WTC11 (cell line): ENCODE measurements at regions not wholly inside any gene's neighbourhood (a gene's known extent, or its start where the extent isn't known, plus 50 kb on each side); places are given as distances from the start of the nearest gene placed in this dataset.

Experiments
- ATAC-seq: fragments of 200-7000 bp; cut with Tn5 transposase; 2 replicates; pipeline ENCODE4 v1.10.0; 2021; ENCODE audit warnings: mild to moderate bottlenecking, moderate library complexity
- CTCF ChIA-PET: fragments of 300-600 bp; sonication (Branson Sonifier 250); formaldehyde crosslinking; loops from one replicate; lab custom pipeline; 2021; ENCODE audit warnings: antibody characterized with exemption; lab: Charles Lee
- POLR2A ChIA-PET: fragments of 350-600 bp; sonication (Branson Sonifier 250); formaldehyde crosslinking; loops from one replicate; lab custom pipeline; 2021; ENCODE audit warnings: antibody characterized with exemption; lab: Charles Lee
- DNase-seq: peaks from one replicate; pipeline ENCODE4 v3.0.0; 2021; ENCODE audit warnings: low spot score
- H3K27ac Mint-ChIP-seq: 2 replicates; pipeline ENCODE4 v1.8.0; 2021; ENCODE audit warnings: mixed read lengths
- H3K27me3 Mint-ChIP-seq: 2 replicates; pipeline ENCODE4 v1.8.0; 2021; ENCODE audit warnings: low read depth, mild to moderate bottlenecking, moderate library complexity, mixed read lengths
- H3K36me3 Mint-ChIP-seq: 2 replicates; pipeline ENCODE4 v1.8.0; 2021; ENCODE audit warnings: mixed read lengths
- H3K4me1 Mint-ChIP-seq: 2 replicates; pipeline ENCODE4 v1.8.0; 2022; ENCODE audit warnings: mixed read lengths
- H3K4me3 Mint-ChIP-seq: 2 replicates; pipeline ENCODE4 v1.8.0; 2021; ENCODE audit warnings: mild to moderate bottlenecking, moderate library complexity, mixed read lengths
- H3K9me3 Mint-ChIP-seq: 2 replicates; pipeline ENCODE4 v1.8.0; 2021; ENCODE audit warnings: mixed read lengths
- ELF4 ChIP-seq: sonication (generic); formaldehyde crosslinking; IDR thresholded peaks from 2 replicates; pipeline ENCODE4 v1.8.1; 2022; ENCODE audit warnings: low read depth, mild to moderate bottlenecking, moderate library complexity, missing genetic modification reagents
- EMX1 ChIP-seq: fragments of 250-450 bp; sonication (Bioruptor Pico); IDR thresholded peaks from 2 replicates; pipeline ENCODE4 v1.8.0; 2021; ENCODE audit warnings: mild to moderate bottlenecking
- FOXK1 ChIP-seq: sonication (generic); formaldehyde crosslinking; IDR thresholded peaks from 2 replicates; pipeline ENCODE4 v1.8.0; 2022; ENCODE audit warnings: mild to moderate bottlenecking, moderate library complexity, missing genetic modification reagents
- GABPB1 ChIP-seq: sonication (generic); formaldehyde crosslinking; IDR thresholded peaks from 2 replicates; pipeline ENCODE4 v1.8.1; 2023; ENCODE audit warnings: mild to moderate bottlenecking, missing genetic modification reagents
- MXD4 ChIP-seq: fragments of 250-450 bp; sonication (Bioruptor Pico); IDR thresholded peaks from 2 replicates; pipeline ENCODE4 v1.8.0; 2021; ENCODE audit warnings: mild to moderate bottlenecking, moderate library complexity, borderline replicate concordance
- OVOL2 ChIP-seq: fragments of 250-450 bp; sonication (Bioruptor Pico); IDR thresholded peaks from 2 replicates; pipeline ENCODE4 v1.9.0; 2021; ENCODE audit warnings: mild to moderate bottlenecking, borderline replicate concordance
- ZNF138 ChIP-seq: sonication (generic); formaldehyde crosslinking; conservative IDR thresholded peaks from 2 replicates; pipeline ENCODE4 v1.8.1; 2022; ENCODE audit warnings: mild to moderate bottlenecking, moderate library complexity, missing genetic modification reagents
- ZNF232 ChIP-seq: sonication (generic); formaldehyde crosslinking; IDR thresholded peaks from 2 replicates; pipeline ENCODE4 v1.8.0; 2022; ENCODE audit warnings: mild to moderate bottlenecking, missing genetic modification reagents
- ZNF396 ChIP-seq: fragments of 250-450 bp; sonication (Bioruptor Pico); IDR thresholded peaks from 2 replicates; pipeline ENCODE4 v1.8.0; 2021; ENCODE audit warnings: mild to moderate bottlenecking, moderate library complexity, borderline replicate concordance
- TF ChIP-seq, protein P1 (sequence below): sonication (generic); formaldehyde crosslinking; IDR thresholded peaks from 2 replicates; pipeline ENCODE4 v1.8.1; 2022; ENCODE audit warnings: low read depth, mild to moderate bottlenecking, moderate library complexity, missing genetic modification reagents, borderline replicate concordance
- TF ChIP-seq, protein P2 (sequence below): sonication (generic); formaldehyde crosslinking; IDR thresholded peaks from 2 replicates; pipeline ENCODE4 v1.8.1; 2023; ENCODE audit warnings: mild to moderate bottlenecking, moderate library complexity, missing genetic modification reagents
- TF ChIP-seq, protein P3 (sequence below): sonication (generic); formaldehyde crosslinking; conservative IDR thresholded peaks from 2 replicates; pipeline ENCODE4 v1.8.1; 2023; ENCODE audit warnings: mild to moderate bottlenecking, low read depth, missing genetic modification reagents, moderate library complexity
- TF ChIP-seq, protein P4 (sequence below): sonication (generic); formaldehyde crosslinking; IDR thresholded peaks from 2 replicates; pipeline ENCODE4 v1.8.1; 2022; ENCODE audit warnings: missing genetic modification reagents, borderline replicate concordance
- TF ChIP-seq, protein P5 (sequence below): sonication (generic); formaldehyde crosslinking; IDR thresholded peaks from 2 replicates; pipeline ENCODE4 v1.8.0; 2023; ENCODE audit warnings: mild to moderate bottlenecking, missing genetic modification reagents
- TF ChIP-seq, protein P6 (sequence below): sonication (generic); formaldehyde crosslinking; conservative IDR thresholded peaks from 2 replicates; pipeline ENCODE4 v1.8.1; 2022; ENCODE audit warnings: mild to moderate bottlenecking, missing genetic modification reagents
- TF ChIP-seq, protein P7 (sequence below): sonication (generic); formaldehyde crosslinking; IDR thresholded peaks from 2 replicates; pipeline ENCODE4 v1.8.0; 2022; ENCODE audit warnings: mild to moderate bottlenecking, missing genetic modification reagents
- TF ChIP-seq, protein P8 (sequence below): sonication (generic); formaldehyde crosslinking; IDR thresholded peaks from 2 replicates; pipeline ENCODE4 v1.8.1; 2023; ENCODE audit warnings: mild to moderate bottlenecking, missing genetic modification reagents, borderline replicate concordance
- TF ChIP-seq, protein P9 (sequence below): sonication (generic); formaldehyde crosslinking; IDR thresholded peaks from 2 replicates; pipeline ENCODE4 v1.8.0; 2022; ENCODE audit warnings: mild to moderate bottlenecking, missing genetic modification reagents

DNA sequence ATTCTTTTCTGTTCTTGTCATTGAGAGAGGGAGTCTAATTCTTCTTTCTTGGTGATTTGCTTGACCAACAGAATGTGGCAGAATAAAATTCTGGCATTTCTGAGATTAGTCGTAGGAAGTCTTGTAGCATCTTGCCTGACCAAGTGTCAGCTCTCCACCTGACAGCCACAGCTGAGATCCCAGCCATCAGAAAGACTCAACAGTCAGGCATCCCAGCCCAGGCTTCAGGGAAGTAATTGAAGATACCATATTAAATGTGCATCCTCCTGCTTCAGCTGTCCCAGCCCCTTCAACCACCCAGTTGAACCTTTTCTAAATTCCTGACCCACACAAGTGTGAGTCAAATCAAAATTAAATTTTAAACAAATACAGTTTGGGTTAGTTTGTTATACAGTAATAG is 208.3 kb downstream of the PIK3C3 start (continued):
- TF ChIP-seq, protein P1, sequence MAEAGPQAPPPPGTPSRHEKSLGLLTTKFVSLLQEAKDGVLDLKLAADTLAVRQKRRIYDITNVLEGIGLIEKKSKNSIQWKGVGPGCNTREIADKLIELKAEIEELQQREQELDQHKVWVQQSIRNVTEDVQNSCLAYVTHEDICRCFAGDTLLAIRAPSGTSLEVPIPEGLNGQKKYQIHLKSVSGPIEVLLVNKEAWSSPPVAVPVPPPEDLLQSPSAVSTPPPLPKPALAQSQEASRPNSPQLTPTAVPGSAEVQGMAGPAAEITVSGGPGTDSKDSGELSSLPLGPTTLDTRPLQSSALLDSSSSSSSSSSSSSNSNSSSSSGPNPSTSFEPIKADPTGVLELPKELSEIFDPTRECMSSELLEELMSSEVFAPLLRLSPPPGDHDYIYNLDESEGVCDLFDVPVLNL (CRISPR knock-in tag), result no peak
- TF ChIP-seq, protein P2, sequence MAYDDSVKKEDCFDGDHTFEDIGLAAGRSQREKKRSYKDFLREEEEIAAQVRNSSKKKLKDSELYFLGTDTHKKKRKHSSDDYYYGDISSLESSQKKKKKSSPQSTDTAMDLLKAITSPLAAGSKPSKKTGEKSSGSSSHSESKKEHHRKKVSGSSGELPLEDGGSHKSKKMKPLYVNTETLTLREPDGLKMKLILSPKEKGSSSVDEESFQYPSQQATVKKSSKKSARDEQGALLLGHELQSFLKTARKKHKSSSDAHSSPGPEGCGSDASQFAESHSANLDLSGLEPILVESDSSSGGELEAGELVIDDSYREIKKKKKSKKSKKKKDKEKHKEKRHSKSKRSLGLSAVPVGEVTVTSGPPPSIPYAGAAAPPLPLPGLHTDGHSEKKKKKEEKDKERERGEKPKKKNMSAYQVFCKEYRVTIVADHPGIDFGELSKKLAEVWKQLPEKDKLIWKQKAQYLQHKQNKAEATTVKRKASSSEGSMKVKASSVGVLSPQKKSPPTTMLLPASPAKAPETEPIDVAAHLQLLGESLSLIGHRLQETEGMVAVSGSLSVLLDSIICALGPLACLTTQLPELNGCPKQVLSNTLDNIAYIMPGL, result no peak
- no peak for TF ChIP-seq OVOL2 (CRISPR knock-in tag)
- TF ChIP-seq ZNF396 (CRISPR knock-in tag), result no peak
- TF ChIP-seq ELF4, result no peak
- no peak for TF ChIP-seq GABPB1 (CRISPR knock-in tag)
- no peak for TF ChIP-seq FOXK1 (CRISPR knock-in tag)
- no peak for TF ChIP-seq EMX1
- TF ChIP-seq, all 79 proteins: peak for 0

DNA sequence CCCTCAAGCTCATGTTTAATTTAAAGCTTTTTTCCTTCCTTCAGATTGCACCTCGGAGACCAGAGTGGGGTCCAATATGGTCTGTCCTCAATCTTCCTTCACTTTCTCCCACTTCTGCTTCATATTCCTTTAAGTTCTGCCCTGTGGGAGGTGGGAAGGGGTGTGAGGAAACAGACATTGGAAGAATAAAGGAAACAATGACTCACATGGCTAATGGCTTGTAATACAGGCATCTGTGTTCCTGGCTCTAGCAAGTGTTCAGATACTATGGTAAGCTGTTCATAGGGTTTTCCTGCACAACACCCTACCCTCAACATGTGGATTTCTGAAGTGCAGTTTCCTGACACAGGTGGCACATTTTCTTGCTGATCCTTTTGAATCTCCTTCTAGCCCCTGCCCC is 209.5 kb downstream of the PIK3C3 start:
- no peak for ATAC-seq
- TF ChIP-seq ZNF232, result no peak
- TF ChIP-seq, protein P3, sequence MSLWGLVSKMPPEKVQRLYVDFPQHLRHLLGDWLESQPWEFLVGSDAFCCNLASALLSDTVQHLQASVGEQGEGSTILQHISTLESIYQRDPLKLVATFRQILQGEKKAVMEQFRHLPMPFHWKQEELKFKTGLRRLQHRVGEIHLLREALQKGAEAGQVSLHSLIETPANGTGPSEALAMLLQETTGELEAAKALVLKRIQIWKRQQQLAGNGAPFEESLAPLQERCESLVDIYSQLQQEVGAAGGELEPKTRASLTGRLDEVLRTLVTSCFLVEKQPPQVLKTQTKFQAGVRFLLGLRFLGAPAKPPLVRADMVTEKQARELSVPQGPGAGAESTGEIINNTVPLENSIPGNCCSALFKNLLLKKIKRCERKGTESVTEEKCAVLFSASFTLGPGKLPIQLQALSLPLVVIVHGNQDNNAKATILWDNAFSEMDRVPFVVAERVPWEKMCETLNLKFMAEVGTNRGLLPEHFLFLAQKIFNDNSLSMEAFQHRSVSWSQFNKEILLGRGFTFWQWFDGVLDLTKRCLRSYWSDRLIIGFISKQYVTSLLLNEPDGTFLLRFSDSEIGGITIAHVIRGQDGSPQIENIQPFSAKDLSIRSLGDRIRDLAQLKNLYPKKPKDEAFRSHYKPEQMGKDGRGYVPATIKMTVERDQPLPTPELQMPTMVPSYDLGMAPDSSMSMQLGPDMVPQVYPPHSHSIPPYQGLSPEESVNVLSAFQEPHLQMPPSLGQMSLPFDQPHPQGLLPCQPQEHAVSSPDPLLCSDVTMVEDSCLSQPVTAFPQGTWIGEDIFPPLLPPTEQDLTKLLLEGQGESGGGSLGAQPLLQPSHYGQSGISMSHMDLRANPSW (CRISPR knock-in tag), result no peak
- TF ChIP-seq, protein P4, sequence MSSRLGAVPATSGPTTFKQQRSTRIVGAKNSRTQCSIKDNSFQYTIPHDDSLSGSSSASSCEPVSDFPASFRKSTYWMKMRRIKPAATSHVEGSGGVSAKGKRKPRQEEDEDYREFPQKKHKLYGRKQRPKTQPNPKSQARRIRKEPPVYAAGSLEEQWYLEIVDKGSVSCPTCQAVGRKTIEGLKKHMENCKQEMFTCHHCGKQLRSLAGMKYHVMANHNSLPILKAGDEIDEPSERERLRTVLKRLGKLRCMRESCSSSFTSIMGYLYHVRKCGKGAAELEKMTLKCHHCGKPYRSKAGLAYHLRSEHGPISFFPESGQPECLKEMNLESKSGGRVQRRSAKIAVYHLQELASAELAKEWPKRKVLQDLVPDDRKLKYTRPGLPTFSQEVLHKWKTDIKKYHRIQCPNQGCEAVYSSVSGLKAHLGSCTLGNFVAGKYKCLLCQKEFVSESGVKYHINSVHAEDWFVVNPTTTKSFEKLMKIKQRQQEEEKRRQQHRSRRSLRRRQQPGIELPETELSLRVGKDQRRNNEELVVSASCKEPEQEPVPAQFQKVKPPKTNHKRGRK (CRISPR knock-in tag), result no peak
- TF ChIP-seq, protein P1 (CRISPR knock-in tag), result no peak
- TF ChIP-seq, protein P5, sequence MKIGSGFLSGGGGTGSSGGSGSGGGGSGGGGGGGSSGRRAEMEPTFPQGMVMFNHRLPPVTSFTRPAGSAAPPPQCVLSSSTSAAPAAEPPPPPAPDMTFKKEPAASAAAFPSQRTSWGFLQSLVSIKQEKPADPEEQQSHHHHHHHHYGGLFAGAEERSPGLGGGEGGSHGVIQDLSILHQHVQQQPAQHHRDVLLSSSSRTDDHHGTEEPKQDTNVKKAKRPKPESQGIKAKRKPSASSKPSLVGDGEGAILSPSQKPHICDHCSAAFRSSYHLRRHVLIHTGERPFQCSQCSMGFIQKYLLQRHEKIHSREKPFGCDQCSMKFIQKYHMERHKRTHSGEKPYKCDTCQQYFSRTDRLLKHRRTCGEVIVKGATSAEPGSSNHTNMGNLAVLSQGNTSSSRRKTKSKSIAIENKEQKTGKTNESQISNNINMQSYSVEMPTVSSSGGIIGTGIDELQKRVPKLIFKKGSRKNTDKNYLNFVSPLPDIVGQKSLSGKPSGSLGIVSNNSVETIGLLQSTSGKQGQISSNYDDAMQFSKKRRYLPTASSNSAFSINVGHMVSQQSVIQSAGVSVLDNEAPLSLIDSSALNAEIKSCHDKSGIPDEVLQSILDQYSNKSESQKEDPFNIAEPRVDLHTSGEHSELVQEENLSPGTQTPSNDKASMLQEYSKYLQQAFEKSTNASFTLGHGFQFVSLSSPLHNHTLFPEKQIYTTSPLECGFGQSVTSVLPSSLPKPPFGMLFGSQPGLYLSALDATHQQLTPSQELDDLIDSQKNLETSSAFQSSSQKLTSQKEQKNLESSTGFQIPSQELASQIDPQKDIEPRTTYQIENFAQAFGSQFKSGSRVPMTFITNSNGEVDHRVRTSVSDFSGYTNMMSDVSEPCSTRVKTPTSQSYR, result no peak
- TF ChIP-seq, protein P6, sequence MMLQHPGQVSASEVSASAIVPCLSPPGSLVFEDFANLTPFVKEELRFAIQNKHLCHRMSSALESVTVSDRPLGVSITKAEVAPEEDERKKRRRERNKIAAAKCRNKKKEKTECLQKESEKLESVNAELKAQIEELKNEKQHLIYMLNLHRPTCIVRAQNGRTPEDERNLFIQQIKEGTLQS, result no peak
- TF ChIP-seq ZNF138 (CRISPR knock-in tag), result no peak
- TF ChIP-seq, protein P7, sequence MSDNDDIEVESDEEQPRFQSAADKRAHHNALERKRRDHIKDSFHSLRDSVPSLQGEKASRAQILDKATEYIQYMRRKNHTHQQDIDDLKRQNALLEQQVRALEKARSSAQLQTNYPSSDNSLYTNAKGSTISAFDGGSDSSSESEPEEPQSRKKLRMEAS (CRISPR knock-in tag), result no peak
- TF ChIP-seq, protein P8, sequence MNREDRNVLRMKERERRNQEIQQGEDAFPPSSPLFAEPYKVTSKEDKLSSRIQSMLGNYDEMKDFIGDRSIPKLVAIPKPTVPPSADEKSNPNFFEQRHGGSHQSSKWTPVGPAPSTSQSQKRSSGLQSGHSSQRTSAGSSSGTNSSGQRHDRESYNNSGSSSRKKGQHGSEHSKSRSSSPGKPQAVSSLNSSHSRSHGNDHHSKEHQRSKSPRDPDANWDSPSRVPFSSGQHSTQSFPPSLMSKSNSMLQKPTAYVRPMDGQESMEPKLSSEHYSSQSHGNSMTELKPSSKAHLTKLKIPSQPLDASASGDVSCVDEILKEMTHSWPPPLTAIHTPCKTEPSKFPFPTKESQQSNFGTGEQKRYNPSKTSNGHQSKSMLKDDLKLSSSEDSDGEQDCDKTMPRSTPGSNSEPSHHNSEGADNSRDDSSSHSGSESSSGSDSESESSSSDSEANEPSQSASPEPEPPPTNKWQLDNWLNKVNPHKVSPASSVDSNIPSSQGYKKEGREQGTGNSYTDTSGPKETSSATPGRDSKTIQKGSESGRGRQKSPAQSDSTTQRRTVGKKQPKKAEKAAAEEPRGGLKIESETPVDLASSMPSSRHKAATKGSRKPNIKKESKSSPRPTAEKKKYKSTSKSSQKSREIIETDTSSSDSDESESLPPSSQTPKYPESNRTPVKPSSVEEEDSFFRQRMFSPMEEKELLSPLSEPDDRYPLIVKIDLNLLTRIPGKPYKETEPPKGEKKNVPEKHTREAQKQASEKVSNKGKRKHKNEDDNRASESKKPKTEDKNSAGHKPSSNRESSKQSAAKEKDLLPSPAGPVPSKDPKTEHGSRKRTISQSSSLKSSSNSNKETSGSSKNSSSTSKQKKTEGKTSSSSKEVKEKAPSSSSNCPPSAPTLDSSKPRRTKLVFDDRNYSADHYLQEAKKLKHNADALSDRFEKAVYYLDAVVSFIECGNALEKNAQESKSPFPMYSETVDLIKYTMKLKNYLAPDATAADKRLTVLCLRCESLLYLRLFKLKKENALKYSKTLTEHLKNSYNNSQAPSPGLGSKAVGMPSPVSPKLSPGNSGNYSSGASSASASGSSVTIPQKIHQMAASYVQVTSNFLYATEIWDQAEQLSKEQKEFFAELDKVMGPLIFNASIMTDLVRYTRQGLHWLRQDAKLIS (CRISPR knock-in tag), result no peak
- no peak for TF ChIP-seq MXD4
- TF ChIP-seq, protein P9, sequence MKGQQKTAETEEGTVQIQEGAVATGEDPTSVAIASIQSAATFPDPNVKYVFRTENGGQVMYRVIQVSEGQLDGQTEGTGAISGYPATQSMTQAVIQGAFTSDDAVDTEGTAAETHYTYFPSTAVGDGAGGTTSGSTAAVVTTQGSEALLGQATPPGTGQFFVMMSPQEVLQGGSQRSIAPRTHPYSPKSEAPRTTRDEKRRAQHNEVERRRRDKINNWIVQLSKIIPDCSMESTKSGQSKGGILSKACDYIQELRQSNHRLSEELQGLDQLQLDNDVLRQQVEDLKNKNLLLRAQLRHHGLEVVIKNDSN (CRISPR knock-in tag), result no peak

More for the DNA sequence above, 209.5 kb downstream of the PIK3C3 start:
- no peak for DNase-seq
- POLR2A ChIA-PET, result no interaction called here
- Mint-ChIP-seq H3K9me3 (0 out of 2 replicates have a peak, but pooled peaks cover 3% of the 10 kb centered on the region), H3K4me3 (no peak overlapping the region), H3K27me3 (no peaks in the 10 kb centered on the region), H3K4me1 (no peaks in the 10 kb centered on the region), H3K27ac (no peak overlapping the region), H3K36me3 (no peaks in the 10 kb centered on the region)
- CTCF ChIA-PET, result interaction anchor here (1.1 kb wide), 1 partner anchor 50 kb away, joined by 3 read pairs; no protein-coding TSS in a partner anchor
